ENCODE measurements at regions not wholly inside any gene's neighbourhood (a gene's known extent, or its start where the extent isn't known, plus 50 kb on each side); places are given as distances from the start of the nearest gene placed in this dataset.

DNA sequence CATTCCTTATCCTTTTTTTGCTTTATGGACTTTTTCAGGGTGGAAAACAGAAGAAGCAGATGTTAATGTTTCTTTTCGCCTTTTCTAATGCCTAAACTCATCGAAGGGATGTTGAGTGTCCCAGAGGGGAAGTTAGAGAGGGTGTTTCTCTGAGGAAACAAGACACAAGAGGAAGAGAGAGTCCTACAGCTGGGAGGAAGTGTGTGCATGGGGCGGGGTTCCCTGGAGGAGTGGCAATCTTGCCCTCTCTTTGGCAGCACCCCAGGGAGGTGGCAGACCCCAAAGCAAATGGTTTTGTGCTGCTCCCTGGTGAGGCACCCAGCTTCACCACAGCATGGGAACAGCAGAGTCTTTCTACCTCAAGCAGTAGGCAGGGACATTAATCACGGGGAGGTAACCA lies 377.6 kb downstream of the RND3 start:
- no peaks in the 10 kb centered on the region for H4K20me1 ChIP-seq (ENCODE audit: control insufficient read depth, insufficient read depth, insufficient read length)
- WGBS (ENCODE audit: extremely low coverage, insufficient read length, low lambda C conversion rate): no CpG with 5 or more reads among the region's 4 CpGs
- H3K4me3 Mint-ChIP-seq: no peak overlapping the region
- no peak for DNase-seq
- peaks cover 0 to 6% of the 10 kb centered on the region in 2 experiments; a peak in 2 of 5 replicates for H3K9me3 Mint-ChIP-seq
- no peak overlapping the region for H4K5ac ChIP-seq (ENCODE audit: insufficient read length, low read depth, low read length)
- no peak overlapping the region for H3K18ac ChIP-seq (ENCODE audit: insufficient read length, low read depth, low read length)
- TF ChIP-seq, protein P1, sequence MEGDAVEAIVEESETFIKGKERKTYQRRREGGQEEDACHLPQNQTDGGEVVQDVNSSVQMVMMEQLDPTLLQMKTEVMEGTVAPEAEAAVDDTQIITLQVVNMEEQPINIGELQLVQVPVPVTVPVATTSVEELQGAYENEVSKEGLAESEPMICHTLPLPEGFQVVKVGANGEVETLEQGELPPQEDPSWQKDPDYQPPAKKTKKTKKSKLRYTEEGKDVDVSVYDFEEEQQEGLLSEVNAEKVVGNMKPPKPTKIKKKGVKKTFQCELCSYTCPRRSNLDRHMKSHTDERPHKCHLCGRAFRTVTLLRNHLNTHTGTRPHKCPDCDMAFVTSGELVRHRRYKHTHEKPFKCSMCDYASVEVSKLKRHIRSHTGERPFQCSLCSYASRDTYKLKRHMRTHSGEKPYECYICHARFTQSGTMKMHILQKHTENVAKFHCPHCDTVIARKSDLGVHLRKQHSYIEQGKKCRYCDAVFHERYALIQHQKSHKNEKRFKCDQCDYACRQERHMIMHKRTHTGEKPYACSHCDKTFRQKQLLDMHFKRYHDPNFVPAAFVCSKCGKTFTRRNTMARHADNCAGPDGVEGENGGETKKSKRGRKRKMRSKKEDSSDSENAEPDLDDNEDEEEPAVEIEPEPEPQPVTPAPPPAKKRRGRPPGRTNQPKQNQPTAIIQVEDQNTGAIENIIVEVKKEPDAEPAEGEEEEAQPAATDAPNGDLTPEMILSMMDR (conservative IDR thresholded peaks at IDR 0.05): no peak
- H3T11ph ChIP-seq (ENCODE audit: low read length): no peak overlapping the region
- H3K56ac ChIP-seq (ENCODE audit: insufficient read length, low read depth, low read length): no peak overlapping the region
- H4K91ac ChIP-seq (ENCODE audit: insufficient read length, low read depth, low read length): no peak overlapping the region
- no peak overlapping the region for H2BK12ac ChIP-seq (ENCODE audit: insufficient read length, low read depth, low read length)
- no peak overlapping the region for H3K14ac ChIP-seq (ENCODE audit: insufficient read depth, low read length)
- no peaks in the 10 kb centered on the region for H3K79me1 ChIP-seq (ENCODE audit: insufficient read depth, low read depth, low read length, poor library complexity, severe bottlenecking)
- no peak overlapping the region for H2AK5ac ChIP-seq (ENCODE audit: insufficient read length, low read length)
- H2BK15ac ChIP-seq (ENCODE audit: low read depth, low read length): no peak overlapping the region
- no peaks in the 10 kb centered on the region for H3K23me2 ChIP-seq (ENCODE audit: insufficient read length, low read depth, low read length, poor library complexity, severe bottlenecking)
- peaks cover 0 to 5% (median 0%) of the 10 kb centered on the region in 3 experiments; a peak in 3 of 7 replicates for H3K36me3 Mint-ChIP-seq (ENCODE audit: insufficient read depth in 1 of 3, low read depth in 3 of 3)
- H3K79me2 ChIP-seq (ENCODE audit: insufficient read depth, low read length): no peaks in the 10 kb centered on the region
- H3K23ac ChIP-seq (ENCODE audit: insufficient read length, low read depth, low read length): no peak overlapping the region
- no peak overlapping the region for H2BK120ac ChIP-seq (ENCODE audit: low read depth, low read length, poor library complexity, severe bottlenecking)
- no peaks in the 10 kb centered on the region for H3K27me3 Mint-ChIP-seq (ENCODE audit: low read depth)
- H3K27me3 ChIP-seq (ENCODE audit: insufficient read depth, low read length): no peaks in the 10 kb centered on the region
- H2BK5ac ChIP-seq (ENCODE audit: insufficient read length, low read length): no peak overlapping the region
- no peak overlapping the region for H2BK20ac ChIP-seq (ENCODE audit: low read depth, low read length, poor library complexity, severe bottlenecking)
- no peaks in the 10 kb centered on the region for H3K4me1 Mint-ChIP-seq
- H3K27ac ChIP-seq (ENCODE audit: insufficient read length, low read depth, low read length): no peak overlapping the region
- no peak overlapping the region for H3K9ac ChIP-seq (ENCODE audit: extremely low read depth, insufficient read length, low read length)
- no peaks in the 10 kb centered on the region for H3K9me3 ChIP-seq (ENCODE audit: control insufficient read depth, low read depth, low read length)
- no peak overlapping the region for H4K8ac ChIP-seq (replicated peaks; ENCODE audit: insufficient read length, low read depth, low read length)
- H3K4me1 ChIP-seq (ENCODE audit: insufficient read depth, low read length): no peaks in the 10 kb centered on the region
- no peak overlapping the region for H3K27ac Mint-ChIP-seq
- H3K4me2 ChIP-seq (ENCODE audit: insufficient read depth, insufficient read length, low read length): no peak overlapping the region
- no peak overlapping the region for H3K4ac ChIP-seq (ENCODE audit: low read depth, low read length)
- H2AFZ ChIP-seq (ENCODE audit: low read length): no peak overlapping the region
